Activated naive CD4-positive, alpha-beta T cell treated with anti-CD3 and anti-CD28 coated beads, Interleukin-2, amount 50 U/mL, for 72 hours (primary cell): ENCODE measurements at regions not wholly inside any gene's neighbourhood (a gene's known extent, or its start where the extent isn't known, plus 50 kb on each side); places are given as distances from the start of the nearest gene placed in this dataset.

Source experiments
- ATAC-seq, 2 donors: fragments of 150-1000 bp; cut with Tn5 transposase; 2 replicates each; pipeline ENCODE4 v1.10.0; 2021; ENCODE audit warnings: mild to moderate bottlenecking in 2 of 2, moderate library complexity in 2 of 2
- DNase-seq, 2 donors: peaks; one replicate each; pipeline ENCODE4 v3.0.0; 2021 to 2022; ENCODE audit warnings: low spot score in 2 of 2
- H3K27ac Mint-ChIP-seq, 2 donors: one replicate each; pipeline ENCODE4 v1.8.0; 2022; ENCODE audit warnings: mild to moderate bottlenecking in 2 of 2, mixed read lengths in 2 of 2
- H3K36me3 Mint-ChIP-seq, 2 donors: one replicate each; pipeline ENCODE4 v1.8.0; 2022; ENCODE audit warnings: mixed read lengths in 2 of 2
- H3K9me3 Mint-ChIP-seq, 2 donors: one replicate each; pipeline ENCODE4 v1.8.0; 2022; ENCODE audit warnings: mixed read lengths in 2 of 2

GRCh38 chr5:2995035-2995434 lies 243.6 kb upstream of the IRX2 start:
- peaks cover 9 to 10% of the 10 kb centered on the region in 2 donors for H3K9me3 Mint-ChIP-seq
- no peak for ATAC-seq
- DNase-seq, result no peak
- no peaks in the 10 kb centered on the region for H3K36me3 Mint-ChIP-seq
- no peak overlapping the region for H3K27ac Mint-ChIP-seq

GRCh38 chr5:2993771-2994170 lies 242.3 kb upstream of the IRX2 start:
- H3K36me3 Mint-ChIP-seq, result no peaks in the 10 kb centered on the region
- no peak for DNase-seq
- peaks cover 9 to 10% of the 10 kb centered on the region in 2 donors for H3K9me3 Mint-ChIP-seq
- H3K27ac Mint-ChIP-seq, result no peak overlapping the region
- no peak for ATAC-seq

- Mint-ChIP-seq H3K9me3 (peaks cover 4 to 6% of the 10 kb centered on the region in 2 donors), H3K36me3 (no peaks in the 10 kb centered on the region), H3K27ac (no peak overlapping the region)
- DNase-seq (no peak), ATAC-seq (no peak)
These were observed 241.8 kb upstream of the IRX2 start for GRCh38 chr5:2993301-2993700.

- Mint-ChIP-seq H3K9me3 (peaks cover 3 to 4% of the 10 kb centered on the region in 2 donors), H3K36me3 (no peaks in the 10 kb centered on the region), H3K27ac (no peak overlapping the region)
- no peak for DNase-seq
- ATAC-seq, result no peak
These were observed 241.3 kb upstream of the IRX2 start for GRCh38 chr5:2992806-2993205.

GRCh38 chr5:2991884-2992283 lies 240.4 kb upstream of the IRX2 start:
- H3K36me3 Mint-ChIP-seq, result no peaks in the 10 kb centered on the region
- no peak overlapping the region for H3K27ac Mint-ChIP-seq

GRCh38 chr5:2989517-2989916 lies 238.0 kb upstream of the IRX2 start:
- Mint-ChIP-seq H3K27ac (no peak overlapping the region), H3K9me3 (peaks cover 13 to 15% of the 10 kb centered on the region in 2 donors), H3K36me3 (peaks cover 0 to 3% of the 10 kb centered on the region in 2 donors)
- ATAC-seq, result no peak
- DNase-seq, result no peak

More at GRCh38 chr5:2991884-2992283, 240.4 kb upstream of the IRX2 start:
- no peak for ATAC-seq
- no peak for DNase-seq
- peaks cover 6 to 7% of the 10 kb centered on the region in 2 donors for H3K9me3 Mint-ChIP-seq

GRCh38 chr5:2986301-2986700 lies 234.8 kb upstream of the IRX2 start:
- ATAC-seq, result no peak
- DNase-seq, result no peak
- H3K9me3 Mint-ChIP-seq, result peaks cover 15 to 19% of the 10 kb centered on the region in 2 donors
- H3K36me3 Mint-ChIP-seq, result peaks cover 0 to 13% of the 10 kb centered on the region in 2 donors
- H3K27ac Mint-ChIP-seq, result no peak overlapping the region

GRCh38 chr5:2985718-2986117 lies 234.2 kb upstream of the IRX2 start:
- Mint-ChIP-seq H3K36me3 (peaks cover 0 to 13% of the 10 kb centered on the region in 2 donors), H3K9me3 (peaks cover 15 to 19% of the 10 kb centered on the region in 2 donors), H3K27ac (no peak overlapping the region)
- DNase-seq, result no peak
- no peak for ATAC-seq

- Mint-ChIP-seq H3K36me3 (peaks cover 0 to 13% of the 10 kb centered on the region in 2 donors), H3K27ac (no peak overlapping the region), H3K9me3 (peaks cover 15 to 16% of the 10 kb centered on the region in 2 donors)
- ATAC-seq (no peak), DNase-seq (no peak)
These were observed 232.3 kb upstream of the IRX2 start for GRCh38 chr5:2983583-2984300.

- peaks cover 18 to 19% of the 10 kb centered on the region in 2 donors for H3K9me3 Mint-ChIP-seq
- ATAC-seq (no peak), DNase-seq (no peak)
- peaks cover 0 to 13% of the 10 kb centered on the region in 2 donors for H3K36me3 Mint-ChIP-seq
- H3K27ac Mint-ChIP-seq, result no peak overlapping the region
These were observed 230.2 kb upstream of the IRX2 start for GRCh38 chr5:2981652-2982051.

- DNase-seq (no peak), ATAC-seq (no peak)
- peaks cover 0 to 13% of the 10 kb centered on the region in 2 donors for H3K36me3 Mint-ChIP-seq
- no peak overlapping the region for H3K27ac Mint-ChIP-seq
- H3K9me3 Mint-ChIP-seq, result peaks cover 20 to 21% of the 10 kb centered on the region in 2 donors
These were observed 229.6 kb upstream of the IRX2 start for GRCh38 chr5:2981035-2981434.

GRCh38 chr5:2960294-2960693 lies 208.8 kb upstream of the IRX2 start:
- Mint-ChIP-seq H3K9me3 (peaks cover 32 to 34% of the 10 kb centered on the region in 2 donors), H3K36me3 (peaks cover 6 to 21% of the 10 kb centered on the region in 2 donors), H3K27ac (no peak overlapping the region)
- DNase-seq (no peak), ATAC-seq (no peak)

GRCh38 chr5:2958976-2959375 lies 207.5 kb upstream of the IRX2 start:
- Mint-ChIP-seq H3K36me3 (peaks cover 6 to 16% of the 10 kb centered on the region in 2 donors), H3K9me3 (peaks cover 35 to 38% of the 10 kb centered on the region in 2 donors), H3K27ac (no peak overlapping the region)
- DNase-seq (no peak), ATAC-seq (no peak)

- H3K27ac Mint-ChIP-seq, result no peak overlapping the region
- H3K9me3 Mint-ChIP-seq, result peaks cover 8 to 13% of the 10 kb centered on the region in 2 donors
- H3K36me3 Mint-ChIP-seq, result no peaks in the 10 kb centered on the region
- no peak for DNase-seq
- ATAC-seq, result no peak
These were observed 197.4 kb upstream of the IRX2 start for GRCh38 chr5:2948875-2949274.

GRCh38 chr5:2946315-2946714 lies 194.8 kb upstream of the IRX2 start:
- Mint-ChIP-seq H3K27ac (no peak overlapping the region), H3K9me3 (peaks cover 8 to 18% of the 10 kb centered on the region in 2 donors), H3K36me3 (no peaks in the 10 kb centered on the region)
- DNase-seq (no peak), ATAC-seq (no peak)

- ATAC-seq, result no peak
- DNase-seq, result no peak
- no peak overlapping the region for H3K27ac Mint-ChIP-seq
These were observed 184.9 kb upstream of the IRX2 start for GRCh38 chr5:2936413-2936812.

GRCh38 chr5:2929779-2930178 lies 178.3 kb upstream of the IRX2 start:
- H3K27ac Mint-ChIP-seq, result no peak overlapping the region
- DNase-seq (no peak), ATAC-seq (no peak)
- H3K36me3 Mint-ChIP-seq, result peaks cover 0 to 6% of the 10 kb centered on the region in 2 donors
- peaks cover 16% of the 10 kb centered on the region in 2 donors for H3K9me3 Mint-ChIP-seq

More at GRCh38 chr5:2936413-2936812, 184.9 kb upstream of the IRX2 start:
- H3K36me3 Mint-ChIP-seq, result peaks cover 0 to 6% of the 10 kb centered on the region in 2 donors
- peaks cover 12 to 17% of the 10 kb centered on the region in 2 donors for H3K9me3 Mint-ChIP-seq

- Mint-ChIP-seq H3K36me3 (peaks cover 0 to 4% of the 10 kb centered on the region in 2 donors), H3K27ac (no peak overlapping the region), H3K9me3 (peaks cover 2 to 13% of the 10 kb centered on the region in 2 donors)
- DNase-seq (no peak), ATAC-seq (no peak)
These were observed 170.2 kb upstream of the IRX2 start for GRCh38 chr5:2921651-2922050.
